WTC11 (cell line): ENCODE measurements at regions not wholly inside any gene's neighbourhood (a gene's known extent, or its start where the extent isn't known, plus 50 kb on each side); places are given as distances from the start of the nearest gene placed in this dataset.

Source experiments
- ATAC-seq: fragments of 200-7000 bp; cut with Tn5 transposase; 2 replicates; pipeline ENCODE4 v1.10.0; 2021; ENCODE audit warnings: mild to moderate bottlenecking, moderate library complexity
- CTCF ChIA-PET: fragments of 300-600 bp; sonication (Branson Sonifier 250); formaldehyde crosslinking; loops from one replicate; lab custom pipeline; 2021; ENCODE audit warnings: antibody characterized with exemption; lab: Charles Lee
- POLR2A ChIA-PET: fragments of 350-600 bp; sonication (Branson Sonifier 250); formaldehyde crosslinking; loops from one replicate; lab custom pipeline; 2021; ENCODE audit warnings: antibody characterized with exemption; lab: Charles Lee
- DNase-seq: peaks from one replicate; pipeline ENCODE4 v3.0.0; 2021; ENCODE audit warnings: low spot score
- H3K27ac Mint-ChIP-seq: 2 replicates; pipeline ENCODE4 v1.8.0; 2021; ENCODE audit warnings: mixed read lengths
- H3K27me3 Mint-ChIP-seq: 2 replicates; pipeline ENCODE4 v1.8.0; 2021; ENCODE audit warnings: low read depth, mild to moderate bottlenecking, moderate library complexity, mixed read lengths
- H3K36me3 Mint-ChIP-seq: 2 replicates; pipeline ENCODE4 v1.8.0; 2021; ENCODE audit warnings: mixed read lengths
- H3K4me1 Mint-ChIP-seq: 2 replicates; pipeline ENCODE4 v1.8.0; 2022; ENCODE audit warnings: mixed read lengths
- H3K4me3 Mint-ChIP-seq: 2 replicates; pipeline ENCODE4 v1.8.0; 2021; ENCODE audit warnings: mild to moderate bottlenecking, moderate library complexity, mixed read lengths
- H3K9me3 Mint-ChIP-seq: 2 replicates; pipeline ENCODE4 v1.8.0; 2021; ENCODE audit warnings: mixed read lengths
- ATF1 ChIP-seq: sonication (generic); formaldehyde crosslinking; IDR thresholded peaks from 2 replicates; pipeline ENCODE4 v1.8.1; 2023; ENCODE audit warnings: mild to moderate bottlenecking, moderate library complexity, missing genetic modification reagents
- ATF3 ChIP-seq: sonication (generic); formaldehyde crosslinking; conservative IDR thresholded peaks from 2 replicates; pipeline ENCODE4 v1.8.1; 2022; ENCODE audit warnings: mild to moderate bottlenecking, missing genetic modification reagents
- CREB1 ChIP-seq: sonication (generic); formaldehyde crosslinking; IDR thresholded peaks from 2 replicates; pipeline ENCODE4 v1.8.0; 2023; ENCODE audit warnings: mild to moderate bottlenecking, missing genetic modification reagents
- CTCF ChIP-seq: fragments of 200-600 bp; IDR thresholded peaks from 2 replicates; pipeline ENCODE4 v1.8.0; 2022; ENCODE audit warnings: antibody characterized with exemption
- E2F1 ChIP-seq: sonication (generic); formaldehyde crosslinking; IDR thresholded peaks from 2 replicates; pipeline ENCODE4 v1.8.0; 2022; ENCODE audit warnings: mild to moderate bottlenecking, missing genetic modification reagents
- EMX1 ChIP-seq: fragments of 250-450 bp; sonication (Bioruptor Pico); IDR thresholded peaks from 2 replicates; pipeline ENCODE4 v1.8.0; 2021; ENCODE audit warnings: mild to moderate bottlenecking
- ESRRA ChIP-seq: sonication (generic); formaldehyde crosslinking; IDR thresholded peaks from 2 replicates; pipeline ENCODE4 v1.8.1; 2022; ENCODE audit warnings: mild to moderate bottlenecking, missing genetic modification reagents, borderline replicate concordance
- FOXJ3 ChIP-seq: sonication (generic); formaldehyde crosslinking; IDR thresholded peaks from 2 replicates; pipeline ENCODE4 v1.9.0; 2021; ENCODE audit warnings: missing genetic modification reagents, mild to moderate bottlenecking, borderline replicate concordance
- GRHL2 ChIP-seq: fragments of 250-450 bp; sonication (Bioruptor Pico); IDR thresholded peaks from 2 replicates; pipeline ENCODE4 v1.8.0; 2022; ENCODE audit warnings: mild to moderate bottlenecking, moderate library complexity; ENCODE audit not compliant: insufficient replicate concordance, severe bottlenecking
- IRF2 ChIP-seq: sonication (generic); formaldehyde crosslinking; IDR thresholded peaks from 2 replicates; pipeline ENCODE4 v1.8.0; 2022; ENCODE audit warnings: low read depth, missing genetic modification reagents, borderline replicate concordance
- JUN ChIP-seq: sonication (generic); formaldehyde crosslinking; IDR thresholded peaks from 2 replicates; pipeline ENCODE4 v1.8.0; 2023; ENCODE audit warnings: mild to moderate bottlenecking, missing genetic modification reagents
- NFE2L1 ChIP-seq: sonication (generic); formaldehyde crosslinking; IDR thresholded peaks from 2 replicates; pipeline ENCODE4 v1.8.1; 2023; ENCODE audit warnings: missing genetic modification reagents
- RORB ChIP-seq: fragments of 250-450 bp; sonication (Bioruptor Pico); IDR thresholded peaks from 2 replicates; pipeline ENCODE4 v1.9.0; 2021; ENCODE audit warnings: mild to moderate bottlenecking
- SMAD4 ChIP-seq: sonication (generic); formaldehyde crosslinking; IDR thresholded peaks from 2 replicates; pipeline ENCODE4 v1.8.0; 2022; ENCODE audit warnings: mild to moderate bottlenecking, missing genetic modification reagents
- SP1 ChIP-seq: sonication (generic); formaldehyde crosslinking; conservative IDR thresholded peaks from 2 replicates; pipeline ENCODE4 v1.8.1; 2022; ENCODE audit warnings: missing genetic modification reagents
- STAT6 ChIP-seq: sonication (generic); formaldehyde crosslinking; conservative IDR thresholded peaks from 2 replicates; pipeline ENCODE4 v1.8.1; 2023; ENCODE audit warnings: mild to moderate bottlenecking, low read depth, missing genetic modification reagents, moderate library complexity
- TEAD1 ChIP-seq: sonication (generic); formaldehyde crosslinking; IDR thresholded peaks from 2 replicates; pipeline ENCODE4 v1.8.0; 2022; ENCODE audit warnings: mild to moderate bottlenecking, missing genetic modification reagents
- TP53 ChIP-seq: sonication (generic); formaldehyde crosslinking; IDR thresholded peaks from 2 replicates; pipeline ENCODE4 v1.8.1; 2023; ENCODE audit warnings: mild to moderate bottlenecking, missing genetic modification reagents
- ZBTB21 ChIP-seq: sonication (generic); formaldehyde crosslinking; IDR thresholded peaks from 2 replicates; pipeline ENCODE4 v1.8.1; 2023; ENCODE audit warnings: mild to moderate bottlenecking, missing genetic modification reagents, borderline replicate concordance
- ZBTB43 ChIP-seq: sonication (generic); formaldehyde crosslinking; IDR thresholded peaks from 2 replicates; pipeline ENCODE4 v1.8.1; 2023; ENCODE audit warnings: mild to moderate bottlenecking, missing genetic modification reagents
- ZNF138 ChIP-seq: sonication (generic); formaldehyde crosslinking; conservative IDR thresholded peaks from 2 replicates; pipeline ENCODE4 v1.8.1; 2022; ENCODE audit warnings: mild to moderate bottlenecking, moderate library complexity, missing genetic modification reagents
- ZNF317 ChIP-seq: sonication (generic); formaldehyde crosslinking; IDR thresholded peaks from 2 replicates; pipeline ENCODE4 v1.8.1; 2023; ENCODE audit warnings: low read depth, mild to moderate bottlenecking, moderate library complexity, missing genetic modification reagents, borderline replicate concordance
- ZNF396 ChIP-seq: fragments of 250-450 bp; sonication (Bioruptor Pico); IDR thresholded peaks from 2 replicates; pipeline ENCODE4 v1.8.0; 2021; ENCODE audit warnings: mild to moderate bottlenecking, moderate library complexity, borderline replicate concordance
- ZNF671 ChIP-seq: fragments of 250-450 bp; sonication (Bioruptor Pico); IDR thresholded peaks from 2 replicates; pipeline ENCODE4 v1.8.0; 2021; ENCODE audit warnings: mild to moderate bottlenecking

- no peak for TF ChIP-seq CTCF
- no peak for TF ChIP-seq E2F1 (CRISPR knock-in tag)
- TF ChIP-seq JUN (CRISPR knock-in tag): no peak
- TF ChIP-seq NFE2L1 (CRISPR knock-in tag): no peak
- no peak for TF ChIP-seq ZNF671
- TF ChIP-seq, all 79 proteins: peak for 0
Observed at GRCh38 chr16:77600555-77600954, 121.8 kb upstream of the NUDT7 start (continued).

- H3K36me3 Mint-ChIP-seq: 0 out of 2 replicates have a peak, but pooled peaks cover 13% of the 10 kb centered on the region
- peaks cover 17% of the 10 kb centered on the region for H3K4me1 Mint-ChIP-seq
- DNase-seq: no peak
- H3K9me3 Mint-ChIP-seq: peaks cover 16% of the 10 kb centered on the region
- TF ChIP-seq ZBTB21 (CRISPR knock-in tag): no peak
- H3K27ac Mint-ChIP-seq: no peak overlapping the region
- H3K4me3 Mint-ChIP-seq: no peak overlapping the region
- ChIA-PET CTCF (interaction anchor here (0.5 to 2.7 kb wide), 4 partner anchors 9 to 57 kb away, joined by 3 to 11 read pairs (median 4); no protein-coding TSS in a partner anchor), POLR2A (no interaction called here)
- H3K27me3 Mint-ChIP-seq: peaks cover 2% of the 10 kb centered on the region; the same call in 1 of the 2 replicates
- ATAC-seq: peak; percentile 64
Observed at GRCh38 chr16:77603656-77604055, 118.7 kb upstream of the NUDT7 start.

GRCh38 chr16:77610496-77610895 lies 111.8 kb upstream of the NUDT7 start:
- H3K9me3 Mint-ChIP-seq: peaks cover 17% of the 10 kb centered on the region
- TF ChIP-seq ZNF396 (CRISPR knock-in tag): no peak
- TF ChIP-seq ZNF138 (CRISPR knock-in tag): no peak
- TF ChIP-seq STAT6 (CRISPR knock-in tag): no peak
- TF ChIP-seq CTCF: no peak
- no peak for TF ChIP-seq EMX1
- TF ChIP-seq SMAD4 (CRISPR knock-in tag): no peak
- TF ChIP-seq TP53: no peak
- no peak overlapping the region for H3K4me3 Mint-ChIP-seq
- ATAC-seq: no peak
- POLR2A ChIA-PET: no interaction called here
- H3K4me1 Mint-ChIP-seq: no peaks in the 10 kb centered on the region
- H3K27me3 Mint-ChIP-seq: no peaks in the 10 kb centered on the region
- H3K27ac Mint-ChIP-seq: no peak overlapping the region
- no peak for DNase-seq
- H3K36me3 Mint-ChIP-seq: no peaks in the 10 kb centered on the region
- CTCF ChIA-PET: no interaction called here

- Mint-ChIP-seq H3K36me3 (no peaks in the 10 kb centered on the region), H3K9me3 (peaks cover 17% of the 10 kb centered on the region), H3K4me1 (no peaks in the 10 kb centered on the region), H3K27ac (no peak overlapping the region), H3K27me3 (no peaks in the 10 kb centered on the region), H3K4me3 (no peak overlapping the region)
- CTCF ChIA-PET: no interaction called here
- ATAC-seq (no peak), DNase-seq (no peak)
- POLR2A ChIA-PET: no interaction called here
- TF ChIP-seq FOXJ3 (no peak), RORB (CRISPR knock-in tag) (no peak), GRHL2 (no peak), TEAD1 (CRISPR knock-in tag) (no peak), ESRRA (CRISPR knock-in tag) (no peak), ATF1 (CRISPR knock-in tag) (no peak), ATF3 (CRISPR knock-in tag) (no peak), ZNF317 (no peak), CREB1 (CRISPR knock-in tag) (no peak), SP1 (CRISPR knock-in tag) (no peak), ZBTB43 (CRISPR knock-in tag) (no peak), IRF2 (CRISPR knock-in tag) (no peak)
Observed at GRCh38 chr16:77611386-77611785, 110.9 kb upstream of the NUDT7 start.
